ENCODE measurements at regions not wholly inside any gene's neighbourhood (a gene's known extent, or its start where the extent isn't known, plus 50 kb on each side); places are given as distances from the start of the nearest gene placed in this dataset.

DNA sequence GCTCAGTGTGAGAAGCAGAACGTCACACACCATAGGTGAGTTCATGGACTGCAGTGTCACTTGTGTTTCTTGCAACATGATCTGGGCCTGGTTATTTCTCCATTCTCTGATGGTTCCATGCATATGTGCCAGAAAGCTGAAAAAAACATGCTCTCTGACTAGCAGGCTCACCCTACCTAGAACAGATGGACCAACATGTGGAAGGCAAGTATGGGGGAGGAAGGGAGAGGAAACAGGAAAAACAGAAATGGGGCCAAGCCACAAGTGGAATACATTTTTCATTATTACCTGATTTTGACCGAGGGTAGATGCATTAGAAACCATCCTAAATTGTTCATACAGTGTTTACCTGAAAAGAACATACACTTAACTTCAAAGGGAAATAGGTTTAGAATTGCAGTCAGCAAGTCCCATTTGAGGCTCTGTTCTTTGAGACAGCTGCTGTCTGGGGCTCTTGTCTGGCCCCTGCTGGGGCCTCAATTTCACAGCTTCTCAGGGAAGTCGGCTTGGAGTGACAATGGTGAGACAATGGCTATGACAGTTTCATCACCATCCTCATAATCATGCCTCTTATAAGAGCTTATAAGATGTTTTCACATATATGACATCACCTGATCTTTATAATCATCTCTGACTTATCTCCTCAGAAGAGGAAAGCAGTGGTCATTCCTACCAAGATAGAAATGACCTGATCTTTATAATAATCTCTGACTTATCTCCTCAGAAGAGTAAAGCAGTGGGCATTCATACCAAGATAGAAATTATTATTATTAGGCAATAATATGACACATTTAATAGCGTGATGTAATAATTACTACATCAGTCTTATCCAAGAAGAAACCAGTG is 327.3 kb downstream of the SIPA1L2 start:
- DNase-seq = no peak

GRCh38 chr1:232301246-232301645 is 328.7 kb downstream of the SIPA1L2 start:
- no peak for DNase-seq

DNA sequence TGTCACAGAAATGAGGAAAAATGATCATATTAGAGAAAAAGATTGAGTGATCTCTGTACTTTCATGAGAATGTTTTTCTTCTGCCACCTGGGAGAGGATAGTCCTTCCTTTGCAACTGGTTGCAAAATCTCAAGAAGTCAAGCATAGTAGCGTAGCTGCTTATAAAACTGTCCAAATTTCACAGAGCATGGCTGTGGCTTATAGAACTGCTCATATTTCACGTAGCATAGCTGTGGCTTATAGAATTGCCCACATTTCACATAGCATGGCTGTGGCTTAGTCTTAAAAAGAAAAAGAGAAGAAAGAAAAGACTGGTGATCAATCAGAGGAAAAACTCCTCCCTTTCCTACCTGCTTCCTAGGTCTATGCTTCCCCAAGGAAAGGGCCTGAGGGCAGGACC is 329.5 kb downstream of the SIPA1L2 start:
- DNase-seq = no peak

- DNase-seq = no peak
Observed at GRCh38 chr1:232296461-232296860, 333.5 kb downstream of the SIPA1L2 start.

GRCh38 chr1:232293361-232293760 is 336.6 kb downstream of the SIPA1L2 start:
- DNase-seq = no peak

DNA sequence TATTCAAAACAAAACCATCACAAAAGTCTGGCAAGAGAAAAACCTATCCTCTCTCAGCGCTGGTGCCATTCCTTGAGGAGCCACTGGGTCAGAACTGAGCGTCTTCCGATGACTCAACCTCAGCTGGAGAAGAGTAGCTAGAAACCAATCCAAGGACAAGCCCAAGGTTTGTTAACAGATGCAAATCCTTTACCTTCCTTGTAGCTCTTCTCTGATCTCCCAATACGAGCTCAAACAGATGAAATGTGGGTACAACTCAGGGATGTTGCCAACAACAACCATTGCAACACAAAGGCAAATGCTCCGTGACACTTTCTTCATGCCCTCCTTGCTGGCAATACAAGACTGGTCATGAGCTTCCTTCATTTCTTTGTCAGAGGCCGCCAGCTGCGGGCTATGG is 337.1 kb downstream of the SIPA1L2 start:
- no peak for DNase-seq

GRCh38 chr1:232292239-232292638 is 337.7 kb downstream of the SIPA1L2 start:
- no peak for DNase-seq

- no peak for DNase-seq
Observed at GRCh38 chr1:232291681-232292080, 338.3 kb downstream of the SIPA1L2 start.

GRCh38 chr1:232291261-232291660 is 338.7 kb downstream of the SIPA1L2 start:
- no peak for DNase-seq

GRCh38 chr1:232290570-232290969 is 339.4 kb downstream of the SIPA1L2 start:
- no peak for DNase-seq

- no peak for DNase-seq
Observed at GRCh38 chr1:232287676-232288569, 342.0 kb downstream of the SIPA1L2 start.

GRCh38 chr1:232285138-232285537 is 344.8 kb downstream of the SIPA1L2 start:
- DNase-seq = no peak

DNA sequence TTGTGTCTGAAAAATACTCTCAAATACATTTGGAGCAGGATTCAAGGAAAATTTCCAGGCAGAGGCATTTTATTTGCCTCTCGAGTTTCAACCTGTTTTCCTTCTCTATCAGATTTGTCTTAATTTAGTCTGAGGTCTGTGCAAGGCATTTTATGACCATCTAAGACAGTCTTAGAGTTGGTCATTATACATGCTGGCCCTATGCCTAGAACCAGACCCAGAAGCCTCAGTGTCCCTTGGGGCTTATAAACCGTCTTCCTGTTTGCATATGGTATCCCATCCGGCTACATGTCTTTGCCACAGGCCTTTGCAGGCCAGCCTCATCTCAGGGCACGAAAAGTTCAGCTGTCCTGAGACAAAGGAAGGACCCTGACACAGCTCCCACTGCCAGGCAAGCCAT is 346.1 kb downstream of the SIPA1L2 start:
- no peak for DNase-seq

DNA sequence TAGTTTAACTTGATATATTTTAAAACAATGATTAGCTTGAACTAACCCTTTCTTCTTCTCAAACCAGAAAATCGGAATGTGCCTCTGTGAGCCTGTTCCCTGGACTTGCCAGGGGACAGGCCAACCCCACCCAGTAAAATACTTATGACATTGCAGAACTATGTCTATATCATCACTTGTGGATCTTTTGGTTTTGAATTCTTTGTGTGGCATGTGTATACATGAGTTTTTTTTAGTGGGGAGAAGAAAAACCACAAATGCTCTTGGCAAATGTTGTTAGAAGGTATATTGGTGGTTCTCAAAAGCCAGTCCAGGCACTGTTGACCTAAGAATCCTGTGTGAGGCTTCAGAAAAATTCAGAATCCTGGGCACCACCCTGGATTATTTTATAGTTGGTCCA is 347.4 kb downstream of the SIPA1L2 start:
- DNase-seq = no peak

DNA sequence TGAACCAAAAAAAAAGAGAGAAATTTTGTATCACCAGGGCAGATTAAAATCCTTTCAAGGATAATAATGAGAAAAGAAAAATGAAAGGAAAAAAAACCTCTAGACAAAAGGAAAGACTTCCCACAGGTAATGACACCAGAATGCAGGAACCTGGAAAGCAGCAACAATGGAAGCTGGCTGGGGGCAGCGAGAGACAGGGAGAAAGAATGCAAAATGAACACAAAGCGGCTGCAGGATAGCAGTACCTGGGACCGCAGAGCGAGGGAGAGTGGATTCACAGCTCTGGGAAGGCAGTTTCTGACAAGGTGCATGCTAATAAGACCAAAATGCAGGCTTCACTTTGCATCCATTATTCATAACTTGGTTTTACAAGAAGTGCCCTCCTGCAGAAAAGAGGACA is 349.0 kb downstream of the SIPA1L2 start:
- DNase-seq = no peak

DNA sequence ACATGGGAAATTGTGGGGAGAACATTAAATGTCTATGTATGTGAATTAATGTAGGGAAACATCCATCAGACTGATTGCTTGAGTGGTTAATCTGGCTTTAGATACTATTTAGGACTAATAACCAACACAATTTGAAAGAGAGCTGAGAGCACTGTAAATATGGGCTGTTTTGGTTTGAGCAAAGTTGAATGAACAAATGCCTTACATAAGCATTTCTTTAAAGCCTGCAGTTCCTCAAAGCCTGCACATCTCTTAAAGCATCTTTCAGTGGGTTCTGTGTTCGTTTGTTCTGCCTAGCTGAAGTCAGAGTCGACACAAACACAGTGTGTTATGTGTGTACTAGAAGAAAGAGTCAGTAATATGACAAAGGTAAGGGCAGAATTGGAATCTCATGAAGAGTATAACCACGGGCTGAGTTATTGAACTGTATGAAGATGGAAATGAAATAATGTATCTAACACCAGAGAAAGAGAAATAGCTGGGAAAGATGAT is 350.0 kb downstream of the SIPA1L2 start:
- DNase-seq = no peak

- no peak for DNase-seq
Observed at GRCh38 chr1:232278925-232279324, 351.0 kb downstream of the SIPA1L2 start.

- no peak for DNase-seq
Observed at GRCh38 chr1:232276651-232277050, 353.3 kb downstream of the SIPA1L2 start.

DNA sequence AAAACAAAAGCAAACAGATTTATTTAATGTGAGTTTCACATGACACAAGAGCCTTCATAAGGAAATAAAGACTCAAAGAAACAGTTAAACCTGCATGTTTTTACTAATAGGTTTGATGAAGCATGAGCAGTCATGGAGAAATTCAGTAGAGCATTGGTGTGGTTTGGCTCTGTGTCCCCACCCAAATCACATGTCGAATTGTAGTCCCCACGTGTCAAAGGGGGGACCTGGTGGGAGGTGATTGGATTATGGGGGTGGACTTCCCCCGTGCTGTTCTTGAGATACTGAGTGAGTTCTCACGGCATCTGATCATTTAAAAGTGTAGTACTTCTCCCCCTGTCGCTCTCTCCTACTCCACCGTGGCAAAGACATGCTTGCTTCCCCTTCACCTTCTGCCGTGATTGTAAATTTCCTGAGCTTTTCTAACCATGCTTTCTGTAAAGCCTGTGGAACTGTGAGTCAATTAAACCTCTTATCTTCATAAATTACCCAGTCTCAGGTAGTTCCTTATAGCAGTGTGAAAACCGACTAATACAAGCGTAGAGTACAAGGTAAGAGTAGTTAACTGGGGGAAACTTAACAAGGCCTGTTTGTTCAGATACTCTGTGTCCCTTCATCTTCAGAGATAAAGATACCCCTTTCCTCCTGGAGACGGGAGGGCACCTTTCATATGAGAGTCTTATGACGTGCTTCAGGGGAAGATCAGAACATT is 354.8 kb downstream of the SIPA1L2 start:
- no peak for DNase-seq

GRCh38 chr1:232274236-232274855 is 355.6 kb downstream of the SIPA1L2 start:
- no peak for DNase-seq

GRCh38 chr1:232273011-232273410 is 356.9 kb downstream of the SIPA1L2 start:
- DNase-seq = no peak

DNA sequence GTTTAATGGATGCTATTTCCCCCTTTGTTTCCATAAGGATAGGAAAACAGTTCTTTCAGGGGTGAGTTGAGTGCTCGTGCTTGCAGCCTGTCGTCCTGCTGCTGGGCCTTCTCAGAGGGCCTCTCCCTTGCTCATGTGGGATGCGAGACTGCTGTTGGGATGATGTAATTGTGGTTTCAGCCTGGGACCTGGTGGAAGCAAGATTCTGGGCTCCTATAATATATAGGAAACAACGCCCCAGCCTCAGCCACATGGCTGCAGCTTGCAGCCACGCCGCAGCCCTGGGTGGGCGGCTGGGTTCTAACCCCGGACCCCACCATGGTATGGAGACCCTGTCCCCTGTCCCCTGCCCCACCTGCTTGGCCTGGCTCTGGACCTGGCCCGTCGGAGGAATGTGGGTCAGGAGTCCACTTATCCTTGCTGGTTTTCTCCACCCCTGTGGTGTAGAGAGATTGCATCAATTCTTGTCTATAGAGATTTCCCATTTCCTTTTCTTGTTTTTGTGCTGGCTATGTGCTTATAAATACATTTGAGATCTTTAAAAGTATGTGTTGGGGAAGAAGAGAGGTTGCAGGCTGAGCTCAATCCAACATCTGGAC is 357.8 kb downstream of the SIPA1L2 start:
- DNase-seq = no peak
